HG02970 (cell line): ENCODE measurements at regions not wholly inside any gene's neighbourhood (a gene's known extent, or its start where the extent isn't known, plus 50 kb on each side); places are given as distances from the start of the nearest gene placed in this dataset.

Experiments used
- ATAC-seq: cut with Tn5 transposase; IDR thresholded peaks from one replicate; pipeline ENCODE4 v1.9.1; 2021; ENCODE audit warnings: mild to moderate bottlenecking, moderate library complexity, moderate number of reproducible peaks; ENCODE audit not compliant: unreplicated experiment, low FRiP score

DNA sequence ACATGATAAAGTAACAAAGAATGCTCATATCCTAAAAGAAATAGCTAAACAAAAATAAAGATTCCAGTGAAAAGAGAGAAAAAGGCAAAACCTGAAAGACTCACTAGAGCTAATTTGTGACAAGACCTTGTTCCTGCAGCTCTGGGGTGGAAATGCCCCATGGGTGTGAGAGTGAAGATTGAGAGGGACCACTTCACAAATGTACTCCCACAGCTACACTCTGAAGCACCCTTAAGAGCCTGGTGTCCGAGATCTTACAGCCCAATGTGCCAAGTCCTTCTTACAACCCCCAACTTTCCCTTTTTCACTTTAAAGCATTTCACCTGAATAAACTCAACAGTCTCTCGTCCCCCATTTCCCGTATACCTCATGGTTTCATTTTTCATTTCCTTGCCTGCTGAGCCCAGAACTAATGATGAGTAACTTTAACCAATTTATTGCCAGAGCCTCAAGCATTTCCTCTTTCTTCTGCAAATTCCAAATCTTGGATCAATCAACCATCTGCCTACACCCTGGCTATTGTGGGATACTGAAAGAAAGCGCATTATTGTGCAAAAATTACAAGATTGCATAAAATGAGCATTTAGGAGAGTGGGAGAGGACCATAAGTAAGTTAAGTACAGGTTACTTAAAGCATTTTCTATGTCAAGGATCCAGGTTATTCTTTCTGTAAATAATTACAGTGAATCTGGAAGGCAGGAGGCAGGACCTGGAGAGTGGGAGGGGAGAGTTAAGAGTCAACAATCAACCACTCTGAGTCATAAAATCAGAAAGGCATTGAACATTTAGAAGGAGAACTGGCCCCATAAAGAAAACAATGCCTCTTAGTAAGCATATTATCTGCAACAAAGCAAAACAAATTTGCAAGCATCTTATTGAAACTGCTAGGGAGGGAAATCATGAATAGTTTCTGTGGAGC is 804.4 kb upstream of the CELF4 start:
- ATAC-seq: no peak

DNA sequence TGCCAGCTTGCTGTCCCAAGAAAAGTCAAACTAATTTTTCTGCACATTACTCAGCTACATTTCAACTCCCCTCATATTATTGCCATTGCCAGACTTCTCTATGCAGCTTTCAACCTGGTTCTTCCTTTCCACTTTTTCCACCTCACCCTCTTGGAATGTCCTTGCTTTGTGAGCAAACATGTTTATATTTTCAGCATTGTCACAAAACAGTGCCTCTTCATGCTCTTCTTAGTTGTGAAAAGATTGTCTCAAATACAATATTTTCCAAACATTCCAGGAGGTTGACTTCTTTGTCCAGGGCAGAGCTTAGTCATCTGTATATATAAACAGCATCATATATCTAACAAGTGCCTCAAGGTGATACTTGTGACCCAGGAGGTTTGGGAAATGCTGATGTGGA is 803.3 kb upstream of the CELF4 start:
- no peak for ATAC-seq

DNA sequence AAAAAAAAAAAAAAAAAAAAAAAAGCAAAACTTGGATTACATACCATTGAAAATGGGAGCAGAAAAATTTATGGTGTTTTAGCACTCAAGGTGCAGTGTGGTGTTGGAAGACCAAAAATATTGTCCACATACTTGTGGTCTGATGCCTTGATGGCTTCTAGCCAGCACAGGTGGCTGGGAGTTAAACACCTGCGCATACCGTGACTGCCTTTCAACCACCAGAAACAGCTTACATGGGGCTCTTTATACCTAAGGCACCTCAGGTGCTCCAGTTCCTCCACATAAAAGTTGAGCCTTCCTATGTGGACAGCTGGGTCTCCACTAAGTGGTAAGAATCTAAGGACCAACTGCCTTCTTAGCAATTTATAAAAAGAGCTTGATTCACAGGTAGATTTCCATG is 802.6 kb upstream of the CELF4 start:
- no peak for ATAC-seq

DNA sequence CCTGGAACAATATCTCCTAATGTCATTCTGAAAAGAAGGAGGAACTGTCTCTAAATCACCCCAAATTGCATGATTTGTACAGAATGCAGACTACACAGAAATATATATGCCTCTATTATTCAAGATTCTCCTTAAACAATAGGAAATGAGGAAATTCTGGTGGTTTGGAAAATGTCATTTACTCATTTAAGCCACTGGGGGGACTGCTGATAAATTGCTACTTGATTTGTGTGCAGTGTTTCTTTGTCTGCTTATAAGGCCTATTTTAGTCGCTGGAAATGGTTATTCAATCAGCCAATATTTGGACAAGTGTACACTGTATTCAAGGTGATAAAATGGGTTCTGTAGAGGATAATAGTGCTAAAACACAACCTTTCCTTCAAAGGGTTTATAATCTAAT is 801.9 kb upstream of the CELF4 start:
- ATAC-seq: no peak

DNA sequence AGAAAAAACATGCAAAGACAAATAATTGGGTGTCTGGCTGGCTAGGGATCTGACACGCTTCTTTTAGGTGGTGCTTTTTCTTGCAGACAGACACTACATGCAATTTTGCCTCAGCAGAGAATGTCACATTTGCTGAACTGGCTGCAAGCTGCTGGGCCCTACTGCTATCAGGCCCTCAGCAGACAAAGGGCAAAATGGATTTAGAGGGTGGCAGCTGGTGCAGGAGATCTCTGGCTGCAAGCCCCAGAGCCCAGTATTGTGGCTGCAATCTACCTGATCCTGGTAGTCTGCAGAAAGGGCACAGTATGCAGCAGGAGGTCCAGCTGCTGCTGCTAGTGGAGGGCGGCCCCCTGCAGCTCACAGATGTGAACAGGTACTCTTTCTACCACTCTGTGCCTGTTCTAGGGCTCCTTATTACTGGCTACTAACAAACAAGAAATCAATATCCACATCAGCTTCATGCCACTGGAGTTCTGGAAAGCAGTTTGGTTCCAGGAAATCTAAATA is 796.7 kb upstream of the CELF4 start:
- no peak for ATAC-seq

DNA sequence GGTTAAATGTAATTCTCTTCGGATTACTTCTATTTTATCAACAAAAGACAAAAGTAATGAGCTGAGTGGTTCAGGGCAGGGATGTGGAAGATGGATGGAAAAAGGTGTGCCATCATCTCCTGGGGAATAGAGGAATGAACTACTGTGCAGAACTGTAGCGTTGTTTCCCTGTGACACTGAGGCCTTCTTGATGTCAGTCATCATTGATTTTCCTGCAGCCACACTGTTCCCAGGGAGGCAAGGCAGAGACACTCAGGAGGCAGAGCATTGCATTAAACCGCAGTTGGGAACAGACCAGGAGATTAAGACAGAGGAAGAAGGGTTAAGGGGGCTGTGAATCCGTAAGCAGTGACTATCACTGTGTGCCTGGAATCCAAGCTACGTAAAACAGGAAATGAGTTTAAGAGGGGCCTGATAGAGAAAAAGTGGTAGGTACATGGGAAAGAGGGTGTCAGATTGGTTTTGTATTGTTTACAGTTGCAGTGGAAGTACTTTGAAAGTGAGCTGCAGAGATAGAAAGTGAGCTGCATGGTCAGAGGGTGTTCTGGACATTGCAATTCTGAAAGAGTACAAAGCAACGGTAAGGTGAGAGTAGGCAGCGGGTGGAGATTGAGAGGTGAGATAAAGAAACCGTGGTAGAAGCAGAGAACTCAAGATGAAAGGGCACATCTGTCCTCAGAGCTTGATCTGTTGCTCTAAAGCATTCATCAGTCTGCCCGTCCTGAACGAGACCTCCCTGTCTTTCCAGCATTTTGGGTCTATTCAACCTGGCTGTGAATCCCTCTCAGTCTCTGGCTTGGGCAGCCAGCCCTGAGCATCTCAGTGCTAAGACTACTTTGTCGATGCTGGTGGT is 793.4 kb upstream of the CELF4 start:
- no peak for ATAC-seq

DNA sequence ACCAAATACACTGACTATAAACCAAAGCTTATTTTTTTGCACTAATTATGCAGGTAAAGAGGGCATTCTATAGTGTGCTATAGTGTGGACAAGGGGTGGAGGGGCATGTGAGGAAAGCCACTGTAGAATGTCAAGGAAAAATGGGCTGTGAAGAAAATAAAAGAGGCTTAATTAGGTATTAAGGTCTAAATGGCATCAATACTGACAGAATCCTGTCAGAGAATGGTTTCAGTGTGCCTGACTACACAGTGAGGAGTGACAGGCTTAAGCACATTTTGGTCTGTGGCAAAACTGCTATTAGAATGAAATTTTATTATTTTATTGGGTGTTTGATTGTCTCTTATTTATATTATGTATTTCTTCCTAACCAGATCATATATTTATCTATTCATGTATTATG is 787.6 kb upstream of the CELF4 start:
- ATAC-seq: no peak

DNA sequence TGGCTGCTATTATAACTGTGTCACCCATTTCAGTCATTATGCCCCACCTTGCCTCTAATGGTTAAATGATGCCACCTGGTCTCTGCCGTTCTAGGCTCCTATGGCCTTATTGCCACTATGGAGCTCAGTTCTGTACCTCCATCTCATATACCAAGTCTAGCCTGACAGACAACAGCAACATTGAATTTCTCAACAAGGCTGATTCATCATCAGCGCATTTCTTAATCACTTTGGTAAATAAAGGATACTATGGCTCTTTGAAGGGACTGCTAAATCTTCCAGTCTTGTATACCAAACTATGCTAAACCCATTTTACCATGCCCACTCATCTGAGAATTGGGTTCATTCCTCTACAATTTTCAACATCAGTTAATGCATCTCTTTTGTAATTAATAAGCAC is 784.5 kb upstream of the CELF4 start:
- ATAC-seq: no peak

DNA sequence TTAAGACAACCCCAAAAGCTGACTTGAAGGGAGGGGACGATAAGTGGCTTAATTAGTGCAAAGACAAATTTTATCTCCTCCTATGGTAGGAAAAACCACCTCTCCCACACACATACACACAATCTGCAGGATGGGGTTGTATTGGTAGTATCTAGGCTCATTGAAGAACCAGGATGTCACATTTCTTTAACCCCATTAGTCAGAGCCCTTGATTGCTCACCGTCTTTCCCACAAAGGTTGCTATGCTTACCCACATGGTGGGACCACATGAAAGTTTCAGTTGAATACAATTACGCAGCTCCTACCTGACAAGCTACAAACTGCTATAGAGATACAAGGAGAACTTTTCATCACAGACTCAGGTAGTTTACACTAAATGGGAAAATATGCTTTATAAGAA is 765.0 kb upstream of the CELF4 start:
- no peak for ATAC-seq

DNA sequence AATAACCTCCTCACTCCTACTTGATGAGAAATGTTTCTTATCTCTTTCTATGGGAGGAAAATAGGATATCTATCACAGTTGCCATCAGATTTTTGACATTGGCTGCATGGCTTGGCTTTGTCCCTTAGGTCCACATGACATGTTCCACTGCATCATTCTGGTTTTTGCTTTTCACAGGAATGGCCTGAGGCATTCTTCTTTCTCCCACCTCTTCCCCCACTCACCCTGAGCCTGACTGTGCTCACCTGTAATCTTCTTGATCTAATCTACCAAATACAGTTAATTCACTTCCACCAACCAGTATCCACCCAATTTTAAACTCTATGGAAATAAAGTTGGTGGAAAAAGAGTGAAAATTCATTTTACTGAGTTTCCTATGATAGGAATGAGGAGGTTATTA is 763.5 kb upstream of the CELF4 start:
- ATAC-seq: no peak

DNA sequence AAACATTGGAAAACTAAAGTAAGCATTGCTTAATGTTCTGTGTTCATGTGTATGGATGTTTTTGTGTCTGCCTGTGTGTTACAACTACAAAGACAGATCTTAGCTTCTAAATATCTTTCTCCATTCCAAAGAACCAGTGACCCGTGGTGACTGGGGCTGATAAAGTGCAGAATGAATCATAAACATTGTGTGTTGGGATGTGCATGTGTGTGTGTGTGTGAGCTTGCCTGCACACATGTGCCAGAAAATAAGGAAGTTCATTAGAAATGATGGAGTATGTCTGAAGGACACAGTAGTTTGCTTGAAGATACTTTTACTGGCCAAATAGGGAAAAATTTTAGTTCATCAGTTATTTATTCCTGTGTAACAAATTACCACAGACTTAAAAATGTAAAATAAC is 756.6 kb upstream of the CELF4 start:
- ATAC-seq: no peak

DNA sequence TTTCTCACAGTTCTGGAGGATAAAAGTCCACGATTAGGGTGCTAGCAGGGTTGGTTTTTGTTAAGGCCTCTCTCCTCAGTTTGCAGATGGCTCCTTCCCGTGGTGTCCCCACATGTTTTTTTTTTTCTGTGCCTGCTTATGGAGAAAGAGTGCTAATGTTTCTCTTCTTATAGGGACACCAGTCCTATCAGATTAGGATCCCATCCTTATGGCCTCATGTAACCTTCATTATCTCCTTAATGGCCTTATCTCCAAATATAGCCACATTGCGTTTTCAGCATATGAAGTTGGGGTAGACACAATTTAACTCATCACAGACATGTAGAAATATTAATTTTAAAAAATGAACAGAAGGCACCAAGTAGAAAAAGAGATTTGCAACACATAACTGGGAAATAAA is 755.7 kb upstream of the CELF4 start:
- no peak for ATAC-seq

DNA sequence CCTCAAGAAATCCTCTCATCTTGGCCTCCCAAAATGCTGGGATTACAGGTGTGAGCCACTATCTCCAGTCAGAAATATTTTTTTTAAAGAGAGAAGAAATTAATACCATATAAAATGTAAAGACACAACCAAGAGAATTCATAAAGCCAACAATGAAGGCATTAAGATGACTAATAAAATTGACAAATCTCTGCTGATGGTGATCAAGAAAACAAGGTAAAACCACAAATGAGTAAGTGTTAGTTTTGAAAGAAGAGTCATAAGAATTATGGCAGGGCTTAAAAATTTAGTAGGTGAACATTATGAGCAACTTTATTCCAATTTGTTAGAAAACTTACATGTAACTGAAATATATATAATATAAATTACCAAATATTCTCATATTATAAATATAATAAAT is 752.8 kb upstream of the CELF4 start:
- ATAC-seq: no peak

DNA sequence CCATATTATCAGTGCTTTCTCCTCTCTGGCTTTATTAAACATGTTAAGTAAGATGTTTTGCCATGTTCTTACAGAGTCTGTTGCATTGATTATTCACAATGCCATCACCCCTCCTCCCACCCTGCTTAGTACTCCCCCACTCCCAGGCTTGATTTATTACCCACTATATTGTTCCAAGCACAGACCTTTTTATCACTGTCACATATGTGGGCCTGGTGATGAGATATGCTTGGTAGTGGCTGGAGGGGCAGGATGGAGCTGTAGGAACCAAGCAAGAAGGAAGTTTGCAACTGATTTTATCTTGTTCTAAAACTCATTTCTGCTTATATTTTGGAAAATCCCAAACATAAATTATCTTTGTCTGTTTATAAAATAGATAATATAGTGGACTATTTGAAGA is 748.2 kb upstream of the CELF4 start:
- ATAC-seq: no peak

DNA sequence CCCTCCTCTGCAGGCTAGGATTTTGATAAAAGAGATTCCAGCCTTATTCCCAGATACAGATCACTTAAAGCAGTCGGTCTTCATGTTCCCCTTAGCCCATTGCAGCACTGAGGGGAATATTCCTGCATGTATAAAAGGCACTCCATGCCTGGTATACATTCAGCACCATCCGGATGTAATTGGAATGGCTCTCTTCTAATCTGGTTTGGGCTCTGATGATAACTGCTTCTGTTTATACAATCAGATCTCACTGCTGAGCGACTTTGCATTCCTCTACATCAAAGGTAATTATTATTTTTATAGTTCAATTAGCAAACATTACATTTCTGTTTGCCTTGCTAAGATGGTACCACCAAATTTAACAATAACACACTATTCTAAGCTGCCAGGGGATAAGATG is 746.9 kb upstream of the CELF4 start:
- ATAC-seq: no peak

DNA sequence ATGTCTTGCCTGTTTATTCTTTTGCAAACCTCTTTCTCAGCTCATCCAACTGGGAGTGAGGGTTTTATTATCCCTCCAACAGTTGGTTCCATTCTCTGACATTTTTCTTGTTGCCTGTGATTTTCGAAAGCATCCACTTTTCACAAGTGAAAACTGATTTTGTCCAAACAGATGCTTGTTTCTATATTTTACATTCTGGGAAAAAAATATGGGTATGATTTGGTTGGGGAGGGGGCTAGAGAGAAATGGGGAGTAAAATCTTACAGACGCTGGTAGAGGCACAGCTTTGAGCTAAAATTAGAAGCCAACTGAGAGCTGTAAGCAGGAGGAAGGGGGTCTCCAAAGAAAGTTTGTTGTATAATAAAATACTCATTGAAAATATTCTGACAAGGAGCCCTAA is 745.3 kb upstream of the CELF4 start:
- ATAC-seq: no peak

DNA sequence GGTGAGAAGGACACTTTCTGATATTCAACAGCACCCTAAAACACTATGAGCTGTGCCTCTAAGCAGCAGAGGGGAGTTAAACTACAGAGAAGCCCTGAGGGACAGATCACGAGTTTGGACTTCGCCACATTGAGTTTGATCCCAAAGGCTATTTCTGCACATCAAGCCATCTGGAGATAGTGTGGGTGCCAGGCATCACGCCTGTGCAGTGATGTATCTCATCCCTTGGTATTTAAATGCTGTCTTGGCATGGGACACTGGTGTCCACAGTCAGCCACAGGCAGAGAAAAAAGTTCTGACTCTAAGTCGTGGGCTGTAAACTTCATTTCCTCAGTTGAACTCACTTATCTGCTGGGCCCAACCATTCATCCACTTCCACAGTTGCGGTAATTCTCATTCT is 742.3 kb upstream of the CELF4 start:
- ATAC-seq: no peak

DNA sequence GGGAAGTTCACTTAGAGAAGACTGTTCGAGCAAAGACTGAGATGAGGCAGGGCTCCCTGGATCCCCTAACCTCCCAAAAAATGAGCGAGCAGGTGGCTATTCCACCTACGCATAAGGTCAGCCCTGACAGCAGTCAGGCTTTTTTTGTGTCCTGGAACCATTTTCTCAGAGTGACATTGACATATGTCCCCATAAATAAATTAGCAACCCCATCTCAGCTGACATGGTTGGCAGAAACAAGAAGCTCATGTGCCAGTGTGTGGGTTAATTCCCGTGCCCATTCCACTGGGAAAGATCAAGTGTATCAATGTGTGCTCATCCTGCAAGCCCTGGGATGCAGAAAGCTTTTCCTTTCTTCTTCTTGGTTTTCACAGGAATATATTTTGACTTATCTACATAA is 740.4 kb upstream of the CELF4 start:
- ATAC-seq: no peak

DNA sequence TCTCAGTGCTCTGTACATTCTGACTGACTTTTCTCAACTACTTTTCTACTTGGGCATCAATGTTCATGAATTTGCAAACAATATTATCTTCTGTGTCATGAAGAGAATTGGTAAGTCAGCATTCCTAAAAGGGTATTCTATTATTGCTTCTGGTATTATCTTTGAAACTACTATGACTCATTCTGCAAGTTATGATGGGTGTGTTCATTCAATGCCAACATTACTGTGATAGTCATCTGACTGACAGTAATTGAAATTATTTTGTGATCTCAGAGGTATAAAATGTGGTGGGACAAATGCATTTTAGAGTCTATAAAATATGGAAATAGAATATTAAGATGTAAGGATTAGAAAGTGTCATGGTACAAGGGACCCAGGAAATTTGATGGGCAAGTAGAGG is 736.0 kb upstream of the CELF4 start:
- ATAC-seq: no peak

DNA sequence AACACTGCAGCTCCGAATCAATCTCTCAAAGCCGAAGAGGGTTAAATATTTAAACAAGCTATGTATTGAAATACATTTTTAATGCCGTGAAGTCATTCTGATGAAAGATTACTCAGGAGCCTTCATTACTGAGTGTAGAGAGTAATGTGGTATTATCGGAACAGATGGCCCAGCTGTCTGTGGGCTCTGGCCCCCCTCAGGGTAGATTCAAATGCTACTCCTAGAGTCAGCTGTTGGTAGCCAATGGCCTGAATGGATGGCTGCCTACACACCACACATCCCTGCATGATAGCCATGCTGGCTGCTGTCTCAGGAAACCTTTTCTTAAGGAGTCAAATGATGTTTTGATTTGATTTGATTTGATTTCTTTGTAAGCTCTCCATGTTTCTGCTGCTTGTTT is 732.3 kb upstream of the CELF4 start:
- ATAC-seq: no peak

DNA sequence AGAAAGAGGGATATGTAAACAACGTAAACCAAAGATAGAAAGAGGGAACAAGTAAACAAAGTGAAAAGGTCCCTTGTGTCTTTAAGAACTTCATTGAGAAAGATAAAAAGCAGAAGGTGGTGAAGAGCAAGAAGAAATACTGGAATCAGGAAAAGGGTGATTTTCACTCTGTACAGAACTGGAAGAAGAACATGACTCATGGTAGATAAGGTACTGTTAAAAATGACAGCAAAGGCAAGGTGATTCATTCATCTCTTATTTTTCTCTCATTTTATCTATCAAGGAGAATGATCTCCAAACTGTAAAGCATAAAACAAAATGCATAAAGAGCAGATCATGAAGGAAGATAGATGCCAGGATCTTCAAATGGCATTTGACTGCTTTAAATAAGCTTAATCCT is 724.6 kb upstream of the CELF4 start:
- no peak for ATAC-seq

DNA sequence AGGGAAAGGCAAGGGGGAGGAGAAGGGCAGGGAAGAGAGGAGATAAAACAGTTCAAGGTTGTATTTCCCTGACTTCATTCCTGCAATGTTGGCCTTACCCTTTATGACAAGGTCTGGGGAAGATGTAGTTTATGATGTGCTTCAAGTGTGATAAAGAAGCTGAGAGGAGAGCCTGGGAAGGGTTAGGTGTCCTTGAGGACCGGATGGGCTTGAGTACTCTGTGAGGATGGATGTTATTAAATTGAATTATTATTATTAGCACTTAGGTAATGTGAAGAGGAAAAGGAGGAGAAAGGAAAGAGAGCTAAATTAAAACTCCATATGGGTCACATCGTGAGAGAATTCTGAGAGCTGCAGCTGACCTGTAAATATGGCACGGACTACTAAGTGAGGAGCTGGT is 719.4 kb upstream of the CELF4 start:
- ATAC-seq: no peak
